Stimulated activated CD8-positive, alpha-beta memory T cell treated with anti-CD3 and anti-CD28 coated beads, Interleukin-7, amount 100 ng/mL, for 48 hours (primary cell): ENCODE measurements at regions not wholly inside any gene's neighbourhood (a gene's known extent, or its start where the extent isn't known, plus 50 kb on each side); places are given as distances from the start of the nearest gene placed in this dataset.

Experiments
- DNase-seq, 2 donors: peaks; one replicate each; pipeline ENCODE4 v3.0.0-alpha.2; 2020; ENCODE audit warnings: low read depth in 1 of 2; ENCODE audit errors: extremely low read depth in 1 of 2

DNA sequence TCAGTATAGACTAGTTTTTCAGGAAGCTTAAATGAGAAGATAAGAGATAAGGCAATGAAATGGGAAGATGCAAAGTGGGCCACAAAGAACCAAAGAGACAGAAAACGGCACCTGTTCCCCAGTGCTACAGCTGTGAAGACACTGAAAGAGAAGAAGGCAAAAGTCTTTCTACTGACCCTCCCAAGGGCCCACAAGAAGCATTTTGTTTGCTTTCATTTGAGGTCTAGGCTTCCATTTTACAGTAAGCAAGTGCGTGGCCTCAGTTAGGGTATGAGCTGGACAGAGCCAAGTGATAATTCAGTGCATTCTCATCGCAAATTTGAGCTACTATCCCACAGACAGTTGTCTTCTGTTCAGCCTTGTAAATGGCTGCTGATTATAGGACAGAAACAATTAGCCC lies 53.4 kb upstream of the STK17B start:
- DNase-seq = no peak

DNA sequence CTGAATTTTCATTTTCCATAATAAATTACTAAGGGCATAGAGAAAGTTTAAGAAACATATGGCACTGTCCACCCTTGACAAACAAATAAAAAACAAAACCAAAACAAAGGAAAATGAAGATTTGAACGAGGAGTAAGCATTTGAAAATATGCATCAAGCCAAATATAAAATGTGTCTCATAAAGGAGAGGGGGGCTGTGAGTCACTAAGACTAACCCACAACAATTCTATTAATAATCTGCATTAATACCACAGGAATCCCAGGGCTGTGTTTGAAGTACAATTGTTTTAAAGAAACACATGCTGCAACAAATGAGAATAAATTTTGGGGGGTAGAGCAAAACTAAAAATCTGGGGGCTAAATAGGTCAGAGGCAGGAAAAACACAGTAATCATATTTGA lies 53.8 kb upstream of the STK17B start:
- no peak for DNase-seq

DNA sequence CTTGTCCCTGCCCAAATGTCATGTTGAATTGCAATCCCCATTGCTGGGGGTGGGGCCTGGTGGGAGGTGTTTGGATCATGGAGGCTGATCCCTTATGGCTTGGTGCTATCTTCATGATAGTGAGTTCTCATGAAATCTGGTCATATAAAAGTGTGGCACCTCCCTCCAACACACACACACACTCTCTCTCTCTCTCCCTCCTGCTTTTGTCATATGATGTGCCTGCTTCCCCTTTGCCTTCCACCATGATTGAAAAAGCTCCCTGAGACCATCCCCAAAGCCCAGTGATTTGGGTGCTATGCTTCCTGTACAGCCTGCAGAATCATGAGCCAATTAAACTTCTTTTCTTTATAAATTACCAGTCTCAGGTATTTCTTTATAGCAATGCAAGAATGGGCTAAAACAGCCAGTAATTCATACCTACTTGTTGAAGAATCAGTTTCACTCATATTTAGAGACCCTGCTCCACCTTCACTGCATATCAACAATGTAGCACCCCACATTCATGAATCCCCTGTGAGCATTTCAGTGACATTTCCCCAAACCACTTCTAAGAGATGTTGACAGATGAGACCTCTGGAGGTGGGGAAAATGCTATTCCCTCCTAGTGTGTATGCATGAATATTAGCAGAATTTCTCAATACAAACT lies 54.8 kb upstream of the STK17B start:
- no peak for DNase-seq

DNA sequence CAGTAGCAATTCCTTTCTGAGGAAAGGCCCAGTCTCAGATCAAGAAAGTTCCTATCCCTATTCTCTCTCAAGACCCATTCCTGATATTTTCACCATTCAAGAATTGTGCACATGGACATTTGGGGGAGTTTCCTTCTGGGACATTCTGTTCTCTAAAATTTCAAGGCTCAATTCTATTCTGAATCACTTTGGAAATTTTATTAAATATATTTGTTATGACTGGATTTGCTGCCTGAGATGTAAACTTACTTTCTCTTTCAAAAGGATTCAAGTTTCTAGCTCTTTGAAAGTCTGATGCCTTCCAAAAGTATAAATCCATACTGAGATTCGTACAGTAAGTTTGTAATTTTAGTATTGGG lies 55.3 kb upstream of the STK17B start:
- DNase-seq = no peak

DNA sequence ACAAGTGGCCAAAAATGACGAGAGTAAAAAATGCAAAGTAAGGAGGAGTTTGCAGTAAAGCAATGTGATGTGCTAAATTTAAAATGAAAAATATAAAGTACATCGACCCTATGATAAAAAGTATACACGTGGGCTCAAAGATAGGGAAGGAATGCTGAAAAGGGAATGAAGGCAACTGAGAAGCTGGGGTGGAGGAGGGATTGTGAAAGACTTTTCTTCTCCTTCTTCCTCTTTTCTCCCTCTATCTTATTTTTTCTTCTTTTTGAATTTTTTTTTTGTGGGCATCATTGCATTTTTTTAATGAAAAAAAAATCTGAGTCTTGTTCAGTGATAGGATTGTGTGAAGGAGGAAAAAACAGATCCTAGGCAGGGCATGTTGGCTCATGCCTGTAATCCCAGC lies 57.6 kb upstream of the STK17B start:
- DNase-seq = no peak

DNA sequence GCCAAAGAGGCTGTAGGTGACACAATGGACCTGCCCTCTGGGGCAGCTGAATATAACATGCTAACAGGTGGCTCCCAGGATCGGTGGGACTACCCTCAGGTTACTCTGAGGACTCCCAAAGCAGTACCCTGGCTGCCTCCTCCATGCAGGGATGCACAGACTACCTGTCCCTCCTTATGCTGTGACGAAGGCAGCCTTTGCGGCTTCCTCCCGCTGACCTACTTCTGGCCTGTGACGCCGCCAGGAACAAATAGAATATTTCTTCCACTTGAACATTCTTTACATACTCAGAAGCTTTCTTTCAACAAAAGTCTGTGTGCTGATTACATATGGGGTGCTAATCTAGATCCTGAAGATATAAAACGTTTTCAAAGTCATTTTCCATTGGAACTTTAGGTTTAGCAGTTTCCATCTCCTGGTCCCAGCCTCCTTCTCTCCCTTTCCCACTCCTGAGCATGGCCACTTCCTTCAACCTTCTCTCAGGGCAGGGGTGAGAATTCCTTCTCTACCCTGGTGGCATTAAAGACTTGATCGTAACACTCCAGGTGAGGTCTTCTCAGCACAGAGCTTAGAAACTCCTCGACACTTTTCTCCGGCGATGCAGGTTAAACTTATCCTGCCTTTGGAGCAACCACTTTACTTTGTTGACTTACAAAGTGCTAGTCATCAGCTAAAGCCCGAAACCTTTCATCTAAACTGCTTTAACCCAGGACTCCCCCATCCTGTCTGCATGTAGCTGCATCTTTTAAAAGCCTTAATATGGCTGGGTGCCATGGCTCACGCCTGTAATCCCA lies 58.9 kb upstream of the STK17B start:
- peak in 1 of 2 donors; percentile 21 for DNase-seq

DNA sequence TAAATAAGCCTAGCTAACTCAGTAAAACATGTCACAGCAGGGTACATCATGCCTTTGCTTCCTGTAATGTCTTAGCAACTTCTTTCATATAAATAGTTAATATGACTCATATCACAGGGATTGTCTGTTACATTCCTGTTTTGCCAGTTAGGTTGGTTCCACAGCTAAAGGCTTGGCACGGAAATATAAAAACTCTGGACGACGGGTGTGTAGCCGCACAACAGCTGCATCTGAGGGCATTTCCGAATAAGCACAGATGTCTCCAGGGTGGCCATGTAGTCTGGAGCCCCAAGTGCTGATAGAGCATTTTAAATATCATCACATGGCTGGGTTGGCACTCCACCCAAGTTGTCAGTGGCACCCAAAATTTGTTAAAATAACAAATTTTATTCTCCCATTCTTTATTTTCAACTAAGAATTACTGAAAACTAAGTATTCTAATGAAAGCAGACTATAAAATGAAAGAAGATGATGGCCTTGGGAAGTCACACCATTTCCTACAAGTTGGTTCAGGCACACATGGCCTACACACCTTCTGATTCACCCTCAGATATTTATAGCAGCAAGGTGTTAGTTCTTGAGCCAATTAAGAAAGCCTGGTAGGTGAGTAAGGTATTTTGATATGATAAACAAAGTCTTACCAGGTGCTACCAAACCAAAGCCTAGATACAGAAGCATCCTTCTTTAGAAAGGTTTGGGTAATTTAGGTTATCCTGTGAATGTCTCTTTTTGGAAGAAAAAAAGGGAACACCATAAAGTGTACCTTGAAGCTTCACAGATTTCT lies 61.8 kb upstream of the STK17B start:
- no peak for DNase-seq

DNA sequence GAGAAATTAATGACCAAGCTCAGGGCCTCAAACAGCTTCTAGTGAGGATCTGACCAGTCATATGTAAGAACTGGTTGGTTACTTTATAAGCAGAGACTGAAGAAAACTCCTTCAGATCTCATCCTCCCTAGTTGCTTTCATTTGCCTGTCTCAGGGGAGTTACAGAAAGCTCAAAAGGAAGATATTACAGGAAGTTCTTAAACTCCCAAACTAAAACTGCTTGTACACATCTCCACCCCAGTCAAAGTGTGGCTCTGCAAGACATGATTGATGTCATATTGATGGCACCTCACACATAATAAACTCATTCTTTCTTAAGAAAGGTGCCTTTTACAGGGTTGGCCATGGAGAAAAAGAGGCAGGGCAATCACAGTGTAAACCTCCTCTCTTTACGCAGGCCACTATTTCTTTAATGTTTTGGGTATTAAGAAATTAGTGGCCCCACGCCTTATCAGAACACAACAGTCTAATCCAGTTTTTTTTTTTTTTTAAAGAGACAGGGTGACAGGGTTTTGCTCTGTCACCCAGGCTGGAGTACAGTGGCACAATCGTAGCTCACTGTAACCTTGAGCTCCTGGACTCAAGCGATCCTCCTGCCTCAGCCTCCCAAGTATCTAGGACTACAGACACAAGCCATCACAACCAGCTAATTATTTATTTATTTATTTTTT lies 62.6 kb upstream of the STK17B start:
- DNase-seq = no peak

DNA sequence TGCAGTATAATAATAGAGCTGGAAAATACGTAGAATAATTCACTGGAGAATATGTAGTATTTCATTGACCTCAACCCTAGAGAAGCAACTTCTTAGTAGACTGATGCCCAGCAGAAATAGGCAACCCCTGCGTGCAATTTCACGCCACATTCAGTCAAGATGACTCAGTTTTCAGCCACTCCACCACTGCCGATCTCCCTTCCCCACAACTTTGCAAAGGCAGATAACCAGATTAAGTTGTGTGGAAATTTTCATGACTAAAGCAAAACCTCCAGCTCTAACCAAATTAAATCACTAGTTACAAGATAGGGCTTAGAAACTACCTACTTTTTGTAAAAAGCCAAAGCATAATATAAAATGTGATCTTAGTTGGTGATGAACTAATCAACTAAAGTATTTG lies 63.3 kb upstream of the STK17B start:
- DNase-seq = peak; percentile 49 to 70

DNA sequence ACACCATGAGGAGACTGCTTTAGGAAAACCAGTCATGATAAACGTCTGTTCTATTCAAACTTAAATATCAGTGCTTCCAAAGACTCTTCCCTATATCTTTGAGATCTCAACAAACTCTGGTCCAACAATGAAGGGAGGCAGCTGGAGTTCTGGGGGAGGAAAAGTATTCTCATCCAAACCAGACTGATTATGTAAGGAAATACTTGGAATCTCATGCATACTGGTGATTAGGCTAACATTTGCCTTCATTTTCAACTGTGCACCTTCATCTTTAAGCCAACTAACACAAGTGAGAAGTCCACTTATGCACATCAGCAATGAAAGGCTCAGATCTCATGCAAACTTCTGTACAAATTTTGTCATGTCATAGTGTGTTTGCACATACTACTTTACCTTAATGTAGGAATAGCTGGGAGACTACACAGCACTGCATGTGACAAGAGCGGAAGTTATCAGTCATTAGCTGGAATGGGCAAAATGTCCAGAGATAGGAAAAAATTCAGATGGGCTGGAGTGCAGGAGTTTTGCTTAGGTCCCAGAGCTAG lies 67.5 kb upstream of the STK17B start:
- DNase-seq = no peak

DNA sequence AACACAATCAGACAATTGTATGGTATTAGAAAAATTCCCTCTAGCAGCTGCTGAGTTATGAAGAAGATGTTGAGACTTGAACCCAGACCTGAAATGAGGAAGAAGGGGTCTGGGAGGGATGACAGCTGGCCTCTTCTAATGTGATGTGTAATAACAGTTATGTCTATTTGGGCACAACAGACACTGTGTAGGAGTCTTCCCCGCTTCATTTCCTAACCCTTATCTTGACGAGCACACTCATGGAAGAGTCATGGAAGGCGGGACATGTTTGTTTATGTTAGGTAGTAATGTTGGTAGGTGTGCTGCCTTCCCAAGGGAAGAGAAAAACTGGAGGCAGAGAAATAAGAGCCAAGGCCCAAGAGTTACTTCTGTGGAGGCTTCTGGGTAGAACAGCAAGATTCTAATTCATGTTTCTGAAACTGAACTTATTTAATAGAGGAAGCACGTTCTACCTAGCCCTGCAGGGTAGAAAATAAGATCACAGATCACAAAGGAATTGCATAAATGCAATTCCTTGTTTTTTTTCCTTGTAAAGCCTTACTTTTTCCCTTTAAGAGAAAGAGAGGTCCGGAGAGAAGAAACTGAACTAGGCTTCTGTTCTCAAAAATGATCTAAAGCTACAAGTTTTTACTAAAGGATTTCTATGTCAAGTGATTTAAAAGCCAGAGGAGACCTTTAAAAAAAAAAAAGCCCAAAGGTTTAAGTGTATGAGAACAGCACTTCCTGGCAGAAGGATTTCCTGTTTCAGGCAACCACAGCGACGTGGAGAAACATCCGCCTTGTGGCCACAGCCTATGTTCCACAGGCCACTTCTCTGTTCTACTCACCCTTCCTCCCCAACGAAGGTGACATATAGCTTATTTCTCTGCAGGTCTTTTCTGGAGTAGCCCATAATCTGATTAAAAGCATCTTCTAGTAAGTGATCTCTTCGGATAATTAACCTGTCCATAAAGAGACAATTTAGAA lies 68.5 kb upstream of the STK17B start:
- peak in 1 of 2 donors; percentile 85 for DNase-seq

DNA sequence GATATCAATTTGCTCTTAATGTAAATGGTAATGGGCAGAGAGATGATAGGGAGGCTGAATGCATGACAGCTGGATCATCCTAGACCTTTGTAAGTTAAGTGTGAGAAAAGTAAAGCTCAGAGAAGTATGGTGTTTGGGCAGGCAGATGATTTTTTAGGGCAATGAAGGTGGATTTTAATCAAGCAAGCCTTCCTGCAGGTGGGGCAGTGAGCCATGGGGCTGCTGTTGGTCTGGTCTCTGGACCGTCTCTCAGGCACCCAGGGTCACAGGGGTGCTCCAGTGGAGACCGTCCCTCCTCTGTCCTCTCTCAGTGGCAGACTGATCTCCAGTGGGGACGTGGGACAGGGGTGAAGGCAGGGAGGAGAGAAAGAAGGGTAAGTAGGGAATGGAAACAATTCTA lies 69.8 kb upstream of the STK17B start:
- no peak for DNase-seq

DNA sequence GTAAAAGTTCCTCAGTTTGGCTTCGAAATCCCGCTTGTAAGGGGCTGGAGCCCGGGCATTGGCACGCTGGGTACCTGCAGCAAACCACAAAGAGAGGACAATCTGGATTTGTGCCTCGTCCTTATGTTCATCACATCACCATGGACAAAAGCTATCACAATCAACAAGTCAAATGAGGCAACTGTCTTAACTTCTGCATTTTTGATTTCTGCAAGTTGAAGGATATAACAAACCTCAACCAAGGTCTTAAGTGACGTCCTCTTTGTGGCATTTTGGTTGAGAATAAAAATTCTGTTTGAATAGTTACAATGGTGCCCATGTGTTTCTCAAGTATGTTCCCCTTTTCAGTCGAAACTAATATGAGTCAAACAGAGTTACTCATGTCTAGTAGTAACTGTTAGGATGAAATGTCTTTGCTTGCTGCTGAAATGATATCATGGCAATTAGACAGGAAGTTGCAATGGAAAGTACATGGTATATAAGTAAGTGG lies 70.8 kb upstream of the STK17B start:
- no peak for DNase-seq

DNA sequence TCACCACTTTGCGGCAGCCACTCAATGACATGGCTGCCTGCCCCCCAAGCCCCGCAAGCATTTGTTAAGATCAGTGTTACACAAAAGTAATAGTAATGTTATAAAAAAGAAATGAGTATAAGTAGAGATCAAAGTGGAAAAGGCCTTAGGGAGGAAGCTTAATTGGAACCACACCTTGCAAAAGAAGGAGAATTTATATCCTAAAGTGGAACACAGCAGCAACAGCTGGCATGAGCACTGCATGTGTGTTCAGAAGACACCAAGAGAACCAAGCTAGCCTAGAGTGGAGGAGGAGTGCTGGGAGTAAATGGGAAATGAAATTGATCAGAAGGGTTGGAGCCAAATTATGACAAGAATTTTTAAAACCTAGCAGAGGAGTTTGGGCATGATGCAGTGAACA lies 73.1 kb upstream of the STK17B start:
- no peak for DNase-seq

DNA sequence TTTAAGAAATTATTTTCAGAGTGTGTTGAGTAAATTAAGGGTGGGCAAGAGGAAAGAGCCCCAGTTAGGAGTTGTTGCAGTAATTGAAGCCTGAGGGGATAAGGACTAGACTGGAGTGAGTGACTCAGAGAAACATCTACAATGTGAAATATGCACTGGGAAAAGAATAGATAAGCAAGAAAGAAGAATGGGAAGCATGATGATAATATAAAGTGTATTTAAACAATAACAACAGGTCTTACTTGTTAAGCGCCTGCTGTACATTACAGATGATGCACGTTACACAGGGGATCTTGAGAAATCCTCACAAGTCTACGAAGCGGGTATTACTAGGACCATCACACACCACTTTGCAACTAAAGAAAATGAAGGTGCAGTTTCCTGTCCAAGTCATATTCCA lies 73.6 kb upstream of the STK17B start:
- DNase-seq = no peak

DNA sequence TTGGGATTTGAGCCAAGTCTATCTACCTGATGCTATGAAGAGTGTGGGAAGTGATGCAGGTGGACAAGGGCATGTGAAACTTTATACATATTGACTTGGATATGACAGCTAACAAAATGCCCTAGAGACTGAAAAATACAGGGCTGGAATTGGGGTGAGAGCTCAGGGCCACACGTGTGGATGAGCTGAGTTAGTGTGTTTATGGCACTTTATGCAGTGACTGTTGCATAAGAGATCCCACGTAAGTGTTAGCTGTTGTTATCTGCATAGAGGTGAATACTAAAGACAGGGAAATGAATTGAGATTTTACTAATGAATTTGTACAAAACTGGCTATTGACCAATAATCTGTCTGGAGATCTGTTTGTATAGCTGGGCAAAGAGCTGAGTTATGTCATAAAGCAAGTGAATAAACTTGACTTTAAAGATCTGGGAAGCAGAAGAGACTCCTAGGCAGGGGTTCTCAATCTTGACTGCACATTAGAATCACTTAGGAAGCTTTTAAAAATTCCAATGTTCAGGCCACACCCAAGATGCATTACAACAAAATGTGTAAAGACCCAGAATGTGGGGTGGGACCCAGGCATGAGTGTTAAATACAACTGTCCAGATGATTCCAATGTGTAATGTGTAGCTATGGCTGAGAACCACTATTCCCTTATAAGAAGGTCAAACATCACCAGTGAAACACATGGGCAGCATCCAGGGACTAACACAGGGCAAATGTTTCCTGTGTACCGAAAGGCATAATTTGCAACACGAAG lies 74.2 kb upstream of the STK17B start:
- DNase-seq = no peak

DNA sequence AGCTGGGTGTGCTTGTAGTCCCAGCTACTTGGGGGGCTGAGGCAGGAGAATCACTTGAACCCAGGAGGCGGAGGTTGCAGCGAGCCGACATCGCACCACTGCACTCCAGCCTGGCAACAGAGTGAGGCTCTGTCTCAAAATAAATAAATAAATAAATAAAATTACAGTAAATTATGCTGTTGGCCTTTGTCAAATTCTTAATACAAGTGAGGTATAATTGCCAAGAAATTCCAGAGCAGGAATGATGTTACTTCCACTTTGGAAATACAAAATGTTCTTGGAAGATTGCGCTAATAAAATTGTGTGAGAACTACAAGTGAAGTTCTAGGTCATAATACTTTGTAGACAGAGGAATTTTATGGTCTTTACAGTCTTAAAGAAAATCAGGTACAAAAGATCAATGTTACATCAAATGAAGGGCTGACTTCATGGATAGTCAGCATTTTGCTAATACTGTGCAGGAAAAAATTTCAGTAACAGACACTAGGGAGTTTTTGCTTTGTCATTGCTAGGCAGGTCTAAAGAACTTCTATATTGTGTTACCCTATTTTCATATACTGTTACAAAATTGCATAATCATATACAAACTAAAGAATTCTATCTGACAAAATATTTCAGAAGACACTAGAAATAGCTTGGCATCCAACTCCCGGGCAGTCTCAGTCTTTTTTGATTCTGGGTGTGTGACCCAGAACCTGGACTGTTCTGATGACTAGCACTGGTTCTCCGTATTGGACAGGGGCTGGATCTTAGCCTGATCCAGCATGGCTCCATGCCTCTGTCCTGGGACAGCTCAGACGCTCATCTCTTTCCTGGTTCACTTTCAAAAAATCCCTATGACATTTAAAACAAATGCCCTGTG lies 76.0 kb upstream of the STK17B start:
- DNase-seq = no peak

DNA sequence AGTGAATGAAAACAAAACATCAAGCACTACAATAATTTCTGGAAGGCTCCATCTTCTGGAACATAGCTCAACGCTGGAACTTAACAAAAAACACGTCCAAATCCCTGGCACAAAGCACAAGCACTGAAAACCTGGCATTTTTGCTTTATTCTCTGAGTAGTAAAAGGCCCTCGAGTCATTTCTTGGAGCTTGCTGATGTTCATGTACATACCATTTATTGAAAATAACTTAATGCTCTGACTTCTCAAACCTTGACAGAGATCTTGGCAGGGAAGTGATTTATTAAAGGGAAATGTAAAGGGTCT lies 76.5 kb upstream of the STK17B start:
- DNase-seq = no peak
